K562 (cell line): ENCODE measurements at regions not wholly inside any gene's neighbourhood (a gene's known extent, or its start where the extent isn't known, plus 50 kb on each side); places are given as distances from the start of the nearest gene placed in this dataset.

Experiments used
- ATAC-seq: fragments of 200-7000 bp; cut with Tn5 transposase; 3 replicates; pipeline ENCODE4 v1.9.1; 2020; ENCODE audit warnings: moderate library complexity
- BruUV-seq: library from RNA; stranded (reverse); fragments of 400-500 nt; replicated peaks from 2 replicates; lab custom pipeline; 2021; lab: Mats Ljungman, UMichigan
- CTCF ChIA-PET: fragments of 300-600 bp; formaldehyde crosslinking; extraction: SDS; loops from one replicate; lab custom pipeline; 2021; ENCODE audit warnings: low intra/inter-chr PET ratio; lab: Yijun Ruan, JAX
- POLR2A ChIA-PET: fragments of 300-600, 350-650 bp; sonication (Branson Sonifier 250); formaldehyde crosslinking; extraction: SDS; loops from one replicate; lab custom pipeline; 2021; ENCODE audit warnings: antibody characterized with exemption, inconsistent platforms; lab: Yijun Ruan, JAX
- DNase-seq, 4 experiments: peaks; one replicate each; pipeline versions ENCODE4 v3.0.0 to v3.0.0-alpha.2; 2011 to 2018; ENCODE audit warnings: low spot score in 3 of 4, mixed read lengths in 3 of 4; ENCODE audit errors: extremely low read depth in 1 of 4
- FAIRE-seq: peaks from 2 replicates; lab custom pipeline; 2011; peaks lifted over from hg19 to GRCh38; lab: Jason Lieb, UNC
- H2AFZ ChIP-seq: 2 replicates; pipeline ENCODE4 v1.6.0; 2011; ENCODE audit warnings: low read depth, low read length, control low read depth, inconsistent platforms
- H3K27ac ChIP-seq: fragments of 200-600 bp; 3 replicates; pipeline ENCODE4 v1.8.0; 2011; ENCODE audit warnings: low read depth, mild to moderate bottlenecking, control low read depth, inconsistent platforms, low read length, moderate library complexity, mixed read lengths; ENCODE audit errors: extremely low read depth
- H3K27me3 ChIP-seq, 2 experiments: fragments of 300-600 bp in 1 of 2; 2 replicates in 1 of 2; 3 replicates in 1 of 2; pipeline versions ENCODE4 v1.6.0 to v1.8.0; 2011; ENCODE audit warnings: inconsistent platforms in 2 of 2, low read length in 2 of 2, mild to moderate bottlenecking in 1 of 2, mixed read lengths in 1 of 2, moderate library complexity in 1 of 2; ENCODE audit not compliant: control insufficient read depth in 2 of 2, insufficient read depth in 2 of 2
- H3K36me3 ChIP-seq: fragments of 300-600 bp; 3 replicates; pipeline ENCODE4 v1.8.0; 2011; ENCODE audit warnings: mild to moderate bottlenecking, low read length, inconsistent platforms; ENCODE audit not compliant: control insufficient read depth, insufficient read depth
- H3K4me1 ChIP-seq, 2 experiments: fragments of 200-600 bp in 1 of 2; replicated peaks in 1 of 2; 2 replicates in 1 of 2; 3 replicates in 1 of 2; pipeline versions ENCODE4 v1.5.1 to v1.8.0; 2011; ENCODE audit warnings: inconsistent platforms in 2 of 2, low read length in 2 of 2, mild to moderate bottlenecking in 1 of 2, mixed read lengths in 1 of 2, moderate library complexity in 1 of 2; ENCODE audit not compliant: control insufficient read depth in 2 of 2, insufficient read depth in 2 of 2
- H3K4me2 ChIP-seq: 2 replicates; pipeline ENCODE4 v1.6.1; 2011; ENCODE audit warnings: low read length, control low read depth, inconsistent platforms, mixed read lengths; ENCODE audit not compliant: insufficient read depth
- H3K4me3 ChIP-seq: fragments of 200-600 bp; sonication (generic), shearing (Covaris generic); 2 replicates; pipeline ENCODE4 v1.5.1; 2016; ENCODE audit warnings: control low read depth, inconsistent platforms
- H3K79me2 ChIP-seq: fragments of 200-600 bp; 3 replicates; pipeline ENCODE4 v1.8.0; 2011; ENCODE audit warnings: low read length, inconsistent platforms; ENCODE audit not compliant: control insufficient read depth, insufficient read depth
- H3K9ac ChIP-seq, 2 experiments: 2 replicates each; pipeline versions ENCODE4 v1.6.0 to v1.6.1; 2011; ENCODE audit warnings: low read depth in 2 of 2, low read length in 2 of 2, control low read depth in 1 of 2, inconsistent platforms in 1 of 2, mild to moderate bottlenecking in 1 of 2, mixed read lengths in 1 of 2; ENCODE audit not compliant: insufficient read depth in 1 of 2
- H3K9me1 ChIP-seq: one replicate; pipeline ENCODE4 v1.6.0; 2011; ENCODE audit warnings: inconsistent platforms, mild to moderate bottlenecking, low read length, moderate library complexity; ENCODE audit not compliant: control insufficient read depth, insufficient read depth
- H3K9me3 ChIP-seq: replicated peaks from 2 replicates; pipeline ENCODE4 v1.5.1; 2011; ENCODE audit warnings: low read depth, low read length, inconsistent platforms; ENCODE audit not compliant: control insufficient read depth, insufficient read depth
- H4K20me1 ChIP-seq: replicated peaks from 2 replicates; pipeline ENCODE4 v1.6.1; 2011; ENCODE audit warnings: low read length, inconsistent platforms, mixed read lengths; ENCODE audit not compliant: control insufficient read depth, insufficient read depth
- ADNP ChIP-seq: fragments of 200-800 bp; sonication (Bioruptor generic); IDR thresholded peaks from 2 replicates; pipeline ENCODE4 v1.6.1; 2016; ENCODE audit warnings: missing genetic modification characterization, missing compliant biosample characterization
- MAFG ChIP-seq: fragments of 450-650 bp; conservative IDR thresholded peaks from 2 replicates; pipeline ENCODE4 v1.6.1; 2016; ENCODE audit warnings: missing genetic modification characterization, missing compliant biosample characterization
- MAFK ChIP-seq: IDR thresholded peaks from 2 replicates; pipeline ENCODE4 v1.6.1; 2011; ENCODE audit warnings: low read length, improper control_type of control experiment
- MBD2 ChIP-seq: sonication (generic); IDR thresholded peaks from 2 replicates; pipeline ENCODE4 v1.6.1; 2016; ENCODE audit warnings: low read depth, borderline replicate concordance
- PHTF2 ChIP-seq: fragments of 250-450 bp; sonication (Bioruptor Pico); IDR thresholded peaks from 2 replicates; pipeline ENCODE4 v1.5.0; 2021; ENCODE audit warnings: mild to moderate bottlenecking
- POLR2H ChIP-seq: IDR thresholded peaks from 2 replicates; pipeline ENCODE4 v1.6.1; 2016; ENCODE audit warnings: missing genetic modification characterization, low read depth, mild to moderate bottlenecking, control low read depth, missing compliant biosample characterization, moderate library complexity
- SETDB1 ChIP-seq: IDR thresholded peaks from one replicate; pipeline ENCODE4 v1.6.1; 2012; ENCODE audit warnings: low read length, control low read depth, inconsistent platforms
- SMC3 ChIP-seq: conservative IDR thresholded peaks from 2 replicates; pipeline ENCODE4 v1.6.1; 2011; ENCODE audit warnings: low read depth, low read length, improper control_type of control experiment; ENCODE audit not compliant: insufficient read depth
- TAF7 ChIP-seq: fragments of 450-650 bp; IDR thresholded peaks from 2 replicates; pipeline ENCODE4 v1.6.1; 2016; ENCODE audit warnings: missing genetic modification characterization, missing compliant biosample characterization
- TRIM28 ChIP-seq: fragments of 450-650 bp; IDR thresholded peaks from 2 replicates; pipeline ENCODE4 v1.6.1; 2017
- ZNF143 ChIP-seq: sonication (generic); formaldehyde crosslinking; IDR thresholded peaks from 2 replicates; pipeline ENCODE4 v1.9.0; 2022; ENCODE audit warnings: mild to moderate bottlenecking, missing genetic modification reagents
- ZNF316 ChIP-seq: fragments of 450-650 bp; IDR thresholded peaks from 2 replicates; pipeline ENCODE4 v1.6.1; 2016
- WGBS: fragments of 100-300 bp; shearing (Covaris generic); methylation state at CpG from one replicate; pipeline ENCODE4 v1.1.6; 2016; ENCODE audit warnings: low coverage, mixed read lengths; ENCODE audit not compliant: insufficient coverage; ENCODE audit errors: missing lambda C conversion rate; 5-methylcytosine and 5-hydroxymethylcytosine counted together
- in situ Hi-C: fragments of 300-500 bp; cut with MboI; formaldehyde crosslinking; loops from 4 replicates; pipeline ENCODE4 v1.15.0; 2018; ENCODE audit warnings: inconsistent platforms, mixed read lengths
- intact Hi-C: fragments of 100-400 bp; cut with micrococcal nuclease; formaldehyde crosslinking; loops from 2 replicates; pipeline ENCODE4 v1.14.2; 2022
- TF ChIP-seq, protein P1 (sequence below): fragments of 450-650 bp; formaldehyde crosslinking; IDR thresholded peaks from 2 replicates; pipeline ENCODE4 v1.4.0; 2020; ENCODE audit warnings: mild to moderate bottlenecking

DNA sequence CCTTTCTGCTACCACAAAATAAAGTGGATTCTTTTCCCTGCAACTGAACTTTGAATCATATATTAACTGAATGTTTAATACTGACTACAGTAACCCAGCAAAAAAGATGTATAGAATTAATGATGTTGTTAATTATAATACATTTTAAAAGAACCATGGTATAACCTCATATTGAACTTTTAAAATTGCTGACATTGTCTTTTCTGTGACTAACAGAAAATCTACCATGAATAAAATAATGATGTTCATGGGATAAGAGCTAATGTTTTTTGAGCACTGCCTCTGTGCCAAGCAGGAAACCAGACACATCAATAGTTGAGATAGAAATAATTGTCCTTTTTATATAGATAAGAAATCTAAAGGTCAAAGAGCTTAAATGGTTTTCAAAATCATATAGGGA lies 691.9 kb downstream of the PDHA2 start (continued):
- peak; percentile 77 for TF ChIP-seq MAFK
- TF ChIP-seq ZNF143 (CRISPR knock-in tag), result no peak
- no peak for TF ChIP-seq TAF7 (tag)
- TF ChIP-seq ZNF316, result peak; percentile 83
- TF ChIP-seq POLR2H (tag), result no peak
- TF ChIP-seq MBD2, result no peak
- no peak for TF ChIP-seq SETDB1
- no peak for TF ChIP-seq TRIM28
- TF ChIP-seq MAFG, result peak; percentile 55
- no peak for TF ChIP-seq PHTF2 (CRISPR knock-in tag)
- TF ChIP-seq SMC3, result no peak
- no peak for TF ChIP-seq ADNP (tag)

GRCh38 chr4:96543346-96543745 lies 703.5 kb downstream of the PDHA2 start:
- H3K4me1 ChIP-seq, result no peaks in the 10 kb centered on the region

More at GRCh38 chr4:96543346-96543745, 703.5 kb downstream of the PDHA2 start:
- ATAC-seq (no peak), FAIRE-seq (no peak)
- H3K4me3 ChIP-seq, result no peak overlapping the region
- POLR2A ChIA-PET, result no interaction called here
- no peak overlapping the region for H3K9ac ChIP-seq
- no peak overlapping the region for H2AFZ ChIP-seq
- H3K9me1 ChIP-seq, result no peaks in the 10 kb centered on the region
- H3K27ac ChIP-seq, result no peak overlapping the region
- no peaks in the 10 kb centered on the region for H4K20me1 ChIP-seq
- no TSS peak for BruUV-seq
- TF ChIP-seq, protein P1, sequence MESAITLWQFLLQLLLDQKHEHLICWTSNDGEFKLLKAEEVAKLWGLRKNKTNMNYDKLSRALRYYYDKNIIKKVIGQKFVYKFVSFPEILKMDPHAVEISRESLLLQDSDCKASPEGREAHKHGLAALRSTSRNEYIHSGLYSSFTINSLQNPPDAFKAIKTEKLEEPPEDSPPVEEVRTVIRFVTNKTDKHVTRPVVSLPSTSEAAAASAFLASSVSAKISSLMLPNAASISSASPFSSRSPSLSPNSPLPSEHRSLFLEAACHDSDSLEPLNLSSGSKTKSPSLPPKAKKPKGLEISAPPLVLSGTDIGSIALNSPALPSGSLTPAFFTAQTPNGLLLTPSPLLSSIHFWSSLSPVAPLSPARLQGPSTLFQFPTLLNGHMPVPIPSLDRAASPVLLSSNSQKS, result no peak
- TF ChIP-seq, all 486 proteins: peak for 0
- H3K4me2 ChIP-seq, result no peak overlapping the region
- H3K79me2 ChIP-seq, result no peaks in the 10 kb centered on the region
- H3K36me3 ChIP-seq, result no peaks in the 10 kb centered on the region
- in situ Hi-C loops, result no loop called here
- no peaks in the 10 kb centered on the region for H3K27me3 ChIP-seq
- WGBS, result 3% methylated on average over 2 of the region's 2 CpGs
- H3K9me3 ChIP-seq, result no peaks in the 10 kb centered on the region; the same call in 1 of the 2 replicates
- intact Hi-C loops, result no loop called here
- DNase-seq, result no peak
- CTCF ChIA-PET, result no interaction called here
